Activated naive CD8-positive, alpha-beta T cell treated with anti-CD3 and anti-CD28 coated beads for 36 hours (primary cell): ENCODE measurements at regions not wholly inside any gene's neighbourhood (a gene's known extent, or its start where the extent isn't known, plus 50 kb on each side); places are given as distances from the start of the nearest gene placed in this dataset.

Experiments used
- DNase-seq: peaks from one replicate; pipeline ENCODE4 v3.0.0; 2021
- H3K27ac Mint-ChIP-seq: one replicate; pipeline ENCODE4 v1.8.0; 2022; ENCODE audit warnings: mild to moderate bottlenecking, moderate library complexity, mixed read lengths
- H3K27me3 Mint-ChIP-seq: one replicate; pipeline ENCODE4 v1.8.0; 2022; ENCODE audit warnings: mild to moderate bottlenecking, mixed read lengths
- H3K36me3 Mint-ChIP-seq: one replicate; pipeline ENCODE4 v1.8.0; 2021; ENCODE audit warnings: mild to moderate bottlenecking, mixed read lengths
- H3K4me1 Mint-ChIP-seq: one replicate; pipeline ENCODE4 v1.8.0; 2021; ENCODE audit warnings: mixed read lengths
- H3K4me3 Mint-ChIP-seq: one replicate; pipeline ENCODE4 v1.8.0; 2022; ENCODE audit warnings: mild to moderate bottlenecking, moderate library complexity, mixed read lengths
- H3K9me3 Mint-ChIP-seq: one replicate; pipeline ENCODE4 v1.8.0; 2022; ENCODE audit warnings: mixed read lengths

DNA sequence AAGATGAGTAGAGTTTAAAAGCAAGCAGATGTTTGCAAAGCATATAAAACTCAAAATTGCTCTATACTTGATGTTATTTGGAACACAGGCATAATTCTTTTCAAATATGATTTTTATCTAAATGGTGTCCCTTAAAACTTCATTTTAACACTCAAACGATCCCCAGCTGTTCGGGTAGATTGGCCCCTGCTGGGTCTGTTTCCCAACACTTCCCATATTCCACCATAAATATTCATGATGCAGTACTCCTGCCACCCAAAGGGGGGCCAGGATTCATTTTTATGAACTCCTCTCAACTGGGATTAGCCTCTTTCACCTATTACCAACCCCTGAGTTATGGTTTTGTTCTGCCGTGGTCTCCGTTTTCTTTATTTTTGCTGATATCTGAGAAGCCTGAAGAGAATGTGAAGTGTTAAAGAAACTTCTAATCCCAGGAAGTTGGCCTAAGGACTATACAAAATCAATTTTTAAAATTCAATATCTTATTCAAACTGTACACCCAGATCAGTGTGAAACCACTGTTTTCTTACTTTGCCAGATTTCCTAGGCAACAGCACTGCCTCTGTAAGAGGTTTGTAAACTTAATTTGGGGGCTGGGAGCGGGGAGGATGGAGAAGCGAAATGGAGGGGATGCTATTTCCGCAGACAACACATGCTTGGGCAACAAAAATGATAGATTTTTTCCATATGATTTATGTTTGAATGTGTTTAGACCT, 384.1 kb downstream of the DMRT2 start:
- DNase-seq = no peak
- Mint-ChIP-seq H3K27me3 (peaks cover 13% of the 10 kb centered on the region), H3K4me1 (no peaks in the 10 kb centered on the region), H3K27ac (no peak overlapping the region), H3K36me3 (no peaks in the 10 kb centered on the region), H3K9me3 (no peaks in the 10 kb centered on the region), H3K4me3 (no peak overlapping the region)

DNA sequence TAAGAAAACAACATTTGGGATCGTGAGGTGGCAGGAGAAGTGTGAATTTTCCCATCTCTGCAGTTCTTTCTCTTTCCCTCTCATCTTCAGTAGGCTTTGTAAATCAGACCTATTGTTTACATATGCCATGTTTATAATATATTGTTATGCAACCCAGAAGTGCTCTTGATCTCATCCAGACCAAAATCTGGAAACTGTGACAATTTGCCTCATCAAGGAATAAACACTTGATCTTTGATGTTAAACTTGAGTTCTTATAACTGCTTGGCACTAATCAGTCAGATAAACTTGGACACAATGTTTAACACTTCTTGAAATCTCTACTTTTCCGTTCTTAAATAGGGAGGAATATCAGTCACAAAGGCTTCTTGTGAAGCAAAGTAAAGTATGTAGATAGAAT, 384.7 kb downstream of the DMRT2 start:
- DNase-seq = no peak
- Mint-ChIP-seq H3K4me3 (no peak overlapping the region), H3K27me3 (peaks cover 13% of the 10 kb centered on the region), H3K36me3 (no peaks in the 10 kb centered on the region), H3K9me3 (no peaks in the 10 kb centered on the region), H3K27ac (no peak overlapping the region), H3K4me1 (no peaks in the 10 kb centered on the region)

DNA sequence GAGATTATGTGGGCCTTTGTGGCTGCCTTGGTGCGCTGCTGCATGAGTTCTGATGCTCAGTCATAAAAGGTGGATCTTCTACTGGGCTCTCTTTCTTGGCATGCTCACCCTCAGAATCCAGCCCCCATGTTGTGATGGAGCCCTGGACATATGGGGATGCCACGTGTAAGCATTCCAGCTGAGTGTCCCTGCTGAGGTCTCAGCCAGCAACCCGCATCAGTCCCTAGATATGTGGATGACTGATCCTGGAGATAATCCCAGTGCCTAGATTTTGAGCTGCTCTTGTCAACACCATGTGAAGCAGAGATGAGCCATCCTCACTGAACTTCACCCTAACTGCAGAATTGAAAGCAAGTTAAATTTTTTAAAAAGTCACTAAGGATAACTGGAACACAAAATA, 390.1 kb downstream of the DMRT2 start:
- H3K27me3 Mint-ChIP-seq = peaks cover 9% of the 10 kb centered on the region
- no peaks in the 10 kb centered on the region for H3K4me1 Mint-ChIP-seq
- H3K27ac Mint-ChIP-seq = no peak overlapping the region
- no peak for DNase-seq
- H3K4me3 Mint-ChIP-seq = no peak overlapping the region
- H3K36me3 Mint-ChIP-seq = no peaks in the 10 kb centered on the region
- no peaks in the 10 kb centered on the region for H3K9me3 Mint-ChIP-seq

DNA sequence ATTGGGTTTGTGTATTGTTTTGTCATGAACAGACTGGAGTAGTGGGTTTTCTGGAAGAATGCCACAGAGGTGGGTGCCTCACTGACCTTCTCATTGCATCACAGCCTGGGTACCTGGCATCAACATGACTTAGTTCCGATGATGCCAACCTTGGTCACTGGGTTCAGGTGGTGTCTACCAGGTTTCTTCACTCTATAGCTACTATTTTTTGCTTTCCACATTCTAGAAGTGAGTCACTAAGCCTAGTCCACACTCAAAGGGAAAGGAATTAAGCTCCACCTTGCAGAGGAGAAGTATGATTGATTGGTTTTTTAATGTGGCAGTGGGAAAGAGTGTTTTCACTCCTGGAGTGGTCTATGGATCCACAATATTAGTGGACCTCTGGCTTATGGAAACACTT, 391.9 kb downstream of the DMRT2 start:
- H3K36me3 Mint-ChIP-seq = no peaks in the 10 kb centered on the region
- H3K9me3 Mint-ChIP-seq = no peaks in the 10 kb centered on the region
- H3K27me3 Mint-ChIP-seq = peaks cover 9% of the 10 kb centered on the region
- no peak overlapping the region for H3K27ac Mint-ChIP-seq
- no peaks in the 10 kb centered on the region for H3K4me1 Mint-ChIP-seq
- H3K4me3 Mint-ChIP-seq = no peak overlapping the region
- DNase-seq = no peak

DNA sequence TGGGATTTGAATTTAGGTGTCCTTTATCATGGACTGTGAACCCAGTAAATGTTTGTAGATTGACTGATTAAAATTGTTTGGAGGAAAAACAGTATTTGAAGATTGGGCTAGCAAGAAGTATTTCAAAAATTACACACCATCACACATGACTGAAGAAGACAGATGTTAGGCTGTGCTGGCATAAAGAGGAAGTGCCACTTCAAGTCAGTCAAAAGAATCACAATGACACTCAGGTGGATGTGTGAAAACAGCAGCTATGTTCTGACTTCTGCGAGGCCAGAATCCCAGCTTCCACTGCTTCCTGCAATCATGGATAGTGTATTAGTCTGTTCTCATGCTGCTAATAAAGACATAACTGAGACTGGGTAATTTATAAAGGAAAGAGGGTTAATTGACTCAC, 393.3 kb downstream of the DMRT2 start:
- Mint-ChIP-seq H3K27ac (no peak overlapping the region), H3K27me3 (peaks cover 4% of the 10 kb centered on the region), H3K4me3 (no peak overlapping the region), H3K9me3 (no peaks in the 10 kb centered on the region), H3K36me3 (no peaks in the 10 kb centered on the region), H3K4me1 (no peaks in the 10 kb centered on the region)
- no peak for DNase-seq

DNA sequence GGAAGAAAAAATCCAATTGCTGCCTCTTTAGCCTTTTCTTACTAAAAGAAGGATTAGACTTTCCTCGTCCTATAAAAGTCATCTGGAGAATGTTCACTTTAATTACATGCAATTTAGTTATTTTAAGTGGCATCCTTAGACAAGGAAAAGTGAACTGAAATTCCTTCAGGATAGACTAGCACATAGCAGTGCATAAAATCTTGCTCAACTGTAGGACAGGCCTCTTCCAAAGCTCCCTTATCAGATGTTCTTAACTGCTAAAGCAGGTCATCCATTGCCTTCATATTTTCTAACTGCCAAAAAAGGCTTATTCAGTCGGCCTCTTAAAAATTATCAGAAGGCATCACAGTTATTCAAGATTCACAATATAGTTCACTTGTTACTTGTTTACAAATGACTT, 396.5 kb downstream of the DMRT2 start:
- Mint-ChIP-seq H3K27ac (no peak overlapping the region), H3K9me3 (no peaks in the 10 kb centered on the region), H3K4me3 (no peak overlapping the region), H3K36me3 (no peaks in the 10 kb centered on the region), H3K4me1 (no peaks in the 10 kb centered on the region), H3K27me3 (no peaks in the 10 kb centered on the region)
- DNase-seq = no peak

DNA sequence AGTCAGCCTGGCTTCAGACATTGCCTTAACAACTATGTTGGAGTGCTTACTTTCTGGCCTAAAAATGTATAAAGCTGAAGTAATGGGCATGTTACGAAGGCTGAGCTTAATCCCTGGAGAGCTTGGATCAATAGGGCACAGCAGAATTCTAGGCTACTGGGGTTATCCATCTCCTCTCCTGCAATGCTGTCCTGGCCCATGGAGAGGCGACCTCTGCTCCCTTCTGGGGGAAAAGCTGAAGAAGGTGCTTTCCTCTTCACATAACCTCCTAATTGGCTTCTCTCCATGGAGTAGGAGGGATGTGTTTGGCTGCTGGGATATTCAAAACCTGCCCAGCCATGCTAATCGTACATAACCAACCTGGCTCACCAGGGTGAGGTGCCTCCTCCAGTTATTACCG, 403.5 kb downstream of the DMRT2 start:
- Mint-ChIP-seq H3K27ac (no peak overlapping the region), H3K4me1 (peaks cover 4% of the 10 kb centered on the region), H3K4me3 (no peak overlapping the region), H3K27me3 (no peaks in the 10 kb centered on the region), H3K36me3 (no peaks in the 10 kb centered on the region), H3K9me3 (no peaks in the 10 kb centered on the region)
- no peak for DNase-seq

DNA sequence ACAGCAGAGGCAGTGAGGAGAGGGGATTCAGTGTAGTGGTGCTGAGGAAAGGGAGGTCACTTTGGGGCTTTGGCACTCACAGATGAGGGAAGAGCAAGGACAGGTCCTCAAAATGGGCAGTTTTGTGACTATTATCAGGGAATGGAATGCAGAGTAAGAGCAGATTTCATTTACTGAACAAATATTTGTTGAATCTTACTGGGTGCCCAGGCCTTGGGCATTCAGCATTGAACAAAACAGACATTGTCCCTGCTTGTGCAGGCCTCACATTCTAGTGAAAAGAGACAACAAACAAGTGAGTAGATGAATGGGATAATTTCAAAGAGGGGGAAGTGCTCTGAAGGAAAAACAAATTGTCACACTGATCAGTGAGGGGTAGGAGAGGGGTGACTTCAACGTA, 404.1 kb downstream of the DMRT2 start:
- no peak overlapping the region for H3K4me3 Mint-ChIP-seq
- DNase-seq = no peak
- H3K36me3 Mint-ChIP-seq = no peaks in the 10 kb centered on the region
- H3K4me1 Mint-ChIP-seq = peaks cover 4% of the 10 kb centered on the region
- H3K27ac Mint-ChIP-seq = no peak overlapping the region
- no peaks in the 10 kb centered on the region for H3K9me3 Mint-ChIP-seq
- no peaks in the 10 kb centered on the region for H3K27me3 Mint-ChIP-seq

DNA sequence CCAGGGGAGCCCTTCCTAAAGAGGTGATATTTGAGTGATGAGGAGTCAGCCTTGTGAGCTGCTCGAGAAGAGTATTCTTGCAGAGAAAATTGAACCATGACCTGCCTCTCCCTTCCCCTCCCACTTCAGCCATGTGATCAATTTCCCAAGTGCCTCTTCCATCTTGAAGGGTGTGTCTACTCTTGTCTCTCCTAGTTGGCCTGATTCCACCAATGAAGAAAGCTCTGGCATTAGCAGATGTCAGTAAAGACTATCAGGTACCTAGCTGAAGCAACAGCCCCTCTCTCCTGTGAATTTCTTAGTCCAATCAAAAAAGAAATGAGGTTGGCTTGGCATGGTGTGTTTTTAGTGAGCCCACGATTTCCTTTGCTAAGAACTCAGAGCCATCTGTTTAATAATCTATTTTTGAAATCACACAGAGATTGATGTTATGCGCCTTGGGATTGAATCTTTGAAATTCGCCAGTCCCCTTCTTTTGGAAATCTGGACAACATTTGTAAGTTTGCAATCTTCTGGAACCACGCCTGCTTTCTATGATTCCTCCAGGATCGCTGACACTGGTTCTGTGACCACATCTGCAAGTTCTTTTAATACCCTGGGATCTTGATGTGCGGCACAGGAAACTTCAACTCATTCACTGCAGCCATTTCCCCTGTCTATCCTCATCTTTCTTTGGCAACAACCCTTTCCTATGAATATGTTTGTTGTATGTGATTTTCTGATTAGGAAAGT, 404.6 kb downstream of the DMRT2 start:
- peaks cover 4% of the 10 kb centered on the region for H3K4me1 Mint-ChIP-seq
- no peak overlapping the region for H3K4me3 Mint-ChIP-seq
- no peaks in the 10 kb centered on the region for H3K9me3 Mint-ChIP-seq
- H3K27me3 Mint-ChIP-seq = no peaks in the 10 kb centered on the region
- H3K27ac Mint-ChIP-seq = no peak overlapping the region
- DNase-seq = no peak
- H3K36me3 Mint-ChIP-seq = no peaks in the 10 kb centered on the region

DNA sequence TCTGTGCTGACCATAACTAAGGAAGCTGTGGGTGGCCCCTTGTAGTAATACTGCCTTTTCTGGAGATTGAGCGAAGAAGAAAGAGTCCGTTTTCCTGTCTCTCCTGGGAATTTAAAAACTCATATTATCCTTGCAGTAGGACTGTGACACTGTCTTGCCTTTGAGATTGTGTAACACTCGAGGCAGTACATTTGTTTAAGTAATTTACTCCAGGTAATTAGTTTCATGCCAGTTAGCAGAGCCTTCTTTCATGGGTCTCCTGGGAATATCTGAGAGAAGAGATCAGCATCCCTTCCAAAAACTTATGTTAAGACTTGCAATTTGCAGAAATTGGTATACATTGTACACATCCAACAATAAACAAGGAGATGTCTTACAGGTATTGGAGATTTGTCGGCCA, 405.6 kb downstream of the DMRT2 start:
- no peaks in the 10 kb centered on the region for H3K36me3 Mint-ChIP-seq
- no peak overlapping the region for H3K4me3 Mint-ChIP-seq
- H3K4me1 Mint-ChIP-seq = peaks cover 4% of the 10 kb centered on the region
- H3K27me3 Mint-ChIP-seq = peaks cover 3% of the 10 kb centered on the region
- no peak for DNase-seq
- H3K9me3 Mint-ChIP-seq = no peaks in the 10 kb centered on the region
- H3K27ac Mint-ChIP-seq = no peak overlapping the region

DNA sequence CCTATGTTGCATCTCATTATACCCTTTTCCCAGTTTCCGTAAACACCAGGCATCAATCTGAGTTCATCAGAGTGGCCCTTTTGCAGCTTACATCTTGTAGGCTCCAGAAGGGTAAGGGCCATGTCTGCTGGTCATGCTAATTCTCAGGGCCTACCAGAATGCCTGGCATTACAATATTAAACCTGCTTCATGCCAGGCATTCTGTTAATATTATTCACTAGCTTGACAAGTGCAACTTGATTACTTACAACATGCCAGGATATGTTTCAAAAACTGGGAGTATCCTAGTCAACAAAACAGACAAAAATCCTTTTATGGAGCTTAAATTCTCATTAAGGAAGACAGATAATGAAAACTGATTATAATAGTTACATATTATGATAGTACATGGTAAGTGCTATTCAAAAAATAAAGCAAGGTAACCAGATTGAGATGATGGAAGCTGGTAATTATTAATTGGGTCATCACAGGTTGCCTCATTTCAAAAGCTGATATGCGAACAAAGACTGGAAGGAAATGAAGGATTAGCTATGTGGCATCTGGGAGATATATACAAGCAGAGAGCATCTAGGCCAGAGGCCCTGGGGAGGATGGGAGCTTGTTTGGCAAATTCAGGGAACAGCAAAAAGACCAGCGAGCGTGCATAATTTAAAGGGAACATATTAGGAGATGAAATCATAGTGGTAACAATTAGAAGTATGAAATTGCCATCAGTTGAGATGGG, 406.3 kb downstream of the DMRT2 start:
- DNase-seq = no peak
- Mint-ChIP-seq H3K4me1 (peaks cover 4% of the 10 kb centered on the region), H3K9me3 (no peaks in the 10 kb centered on the region), H3K36me3 (no peaks in the 10 kb centered on the region), H3K27me3 (peaks cover 7% of the 10 kb centered on the region), H3K27ac (no peak overlapping the region), H3K4me3 (no peak overlapping the region)

DNA sequence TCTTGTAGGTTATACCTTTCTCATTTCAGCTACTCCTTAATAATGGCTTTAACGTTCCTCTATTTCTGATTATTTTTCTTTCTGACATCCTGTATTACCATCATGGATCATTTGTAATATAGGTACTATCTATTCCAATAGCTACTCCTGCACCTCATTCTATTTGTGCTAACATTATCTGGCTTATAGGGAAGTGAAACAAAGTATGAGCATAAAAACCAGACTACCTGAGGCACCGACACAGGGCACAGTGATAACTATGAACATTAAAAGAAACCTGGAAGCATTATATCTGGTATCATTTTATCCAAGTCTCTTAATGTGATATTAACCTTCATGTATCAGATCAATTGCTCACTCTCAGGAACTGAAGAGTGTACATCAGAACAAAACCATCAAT, 407.3 kb downstream of the DMRT2 start:
- no peaks in the 10 kb centered on the region for H3K36me3 Mint-ChIP-seq

DNA sequence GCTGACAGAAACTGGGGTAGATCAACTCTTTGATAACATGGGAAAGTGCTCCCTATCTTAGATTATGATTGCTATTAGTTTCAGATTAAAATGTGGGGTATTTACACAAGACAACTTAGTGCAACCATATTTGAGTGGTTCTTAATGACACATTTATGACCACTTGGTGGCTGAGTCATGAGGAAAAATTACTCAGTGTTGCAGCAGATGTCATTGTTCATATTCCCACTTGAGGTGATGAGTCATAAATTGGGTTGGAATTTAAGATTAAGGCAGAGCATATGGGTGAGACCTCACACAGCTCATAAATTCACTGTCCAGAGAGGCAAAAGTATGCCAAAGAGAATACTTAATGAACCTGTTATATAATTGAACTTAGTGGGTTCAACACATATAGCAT, 408.3 kb downstream of the DMRT2 start:
- Mint-ChIP-seq H3K9me3 (no peaks in the 10 kb centered on the region), H3K36me3 (no peaks in the 10 kb centered on the region), H3K27me3 (peaks cover 7% of the 10 kb centered on the region), H3K4me1 (peaks cover 4% of the 10 kb centered on the region), H3K4me3 (no peak overlapping the region), H3K27ac (no peak overlapping the region)
- DNase-seq = no peak

More for the DNA sequence above, 407.3 kb downstream of the DMRT2 start:
- peaks cover 4% of the 10 kb centered on the region for H3K4me1 Mint-ChIP-seq
- H3K9me3 Mint-ChIP-seq = no peaks in the 10 kb centered on the region
- peaks cover 7% of the 10 kb centered on the region for H3K27me3 Mint-ChIP-seq
- no peak for DNase-seq
- H3K27ac Mint-ChIP-seq = no peak overlapping the region
- no peak overlapping the region for H3K4me3 Mint-ChIP-seq

DNA sequence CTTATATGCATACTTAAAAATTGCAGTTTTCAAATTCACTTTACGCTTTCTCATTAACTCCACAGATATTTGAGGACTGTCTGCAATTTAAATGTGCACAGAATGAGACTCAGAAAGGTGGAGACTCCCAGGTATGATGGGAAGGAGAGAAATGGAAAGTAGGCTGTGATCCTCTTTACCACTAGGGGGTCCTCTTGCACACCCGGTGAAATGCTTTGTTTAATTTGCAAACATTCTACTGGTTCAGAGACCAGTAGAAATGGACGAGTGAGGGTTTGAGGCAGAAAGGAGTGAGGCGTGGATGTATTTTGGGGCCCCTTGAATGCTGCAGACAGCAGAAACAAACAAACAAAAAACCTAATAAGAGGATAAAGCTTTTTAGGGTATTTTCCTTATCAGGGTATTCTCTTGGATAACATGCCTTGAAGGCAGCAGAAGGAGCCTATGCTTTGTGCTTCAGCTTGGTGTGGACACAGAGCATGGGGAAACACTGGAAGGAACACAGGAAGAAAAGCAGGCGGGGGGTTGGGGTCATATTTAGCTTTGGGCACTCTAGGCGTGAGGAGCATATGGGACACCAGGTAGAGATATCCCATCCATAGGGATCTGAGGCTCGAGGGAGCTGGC, 410.1 kb downstream of the DMRT2 start:
- H3K4me1 Mint-ChIP-seq = peaks cover 4% of the 10 kb centered on the region
- H3K27ac Mint-ChIP-seq = no peak overlapping the region
- H3K9me3 Mint-ChIP-seq = no peaks in the 10 kb centered on the region
- no peaks in the 10 kb centered on the region for H3K36me3 Mint-ChIP-seq
- H3K27me3 Mint-ChIP-seq = peaks cover 7% of the 10 kb centered on the region
- no peak for DNase-seq
- no peak overlapping the region for H3K4me3 Mint-ChIP-seq

DNA sequence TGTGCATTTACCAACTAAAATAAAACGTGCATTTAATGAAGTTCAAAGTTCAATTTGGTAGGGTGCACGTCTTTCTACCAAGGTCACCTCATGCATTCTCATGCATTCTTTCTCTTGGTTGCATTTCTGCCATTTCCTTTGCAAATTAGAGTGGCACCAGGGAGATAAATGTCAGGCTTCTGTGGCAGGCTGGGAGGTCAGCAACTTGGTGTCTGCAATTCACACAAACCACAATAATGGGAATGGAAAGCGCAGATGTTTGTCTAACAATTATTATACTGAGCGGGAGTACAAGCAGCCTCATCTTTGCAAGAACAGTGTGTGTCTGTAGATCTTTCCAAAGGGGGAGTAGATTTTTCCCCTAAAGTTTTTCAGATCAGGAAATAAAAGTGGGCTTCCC, 411.7 kb downstream of the DMRT2 start:
- H3K9me3 Mint-ChIP-seq = no peaks in the 10 kb centered on the region
- peaks cover 7% of the 10 kb centered on the region for H3K27me3 Mint-ChIP-seq
- no peak overlapping the region for H3K4me3 Mint-ChIP-seq
- DNase-seq = no peak
- H3K27ac Mint-ChIP-seq = no peak overlapping the region
- no peaks in the 10 kb centered on the region for H3K36me3 Mint-ChIP-seq
- H3K4me1 Mint-ChIP-seq = peaks cover 4% of the 10 kb centered on the region
